GM12878 (cell line): ENCODE measurements at regions not wholly inside any gene's neighbourhood (a gene's known extent, or its start where the extent isn't known, plus 50 kb on each side); places are given as distances from the start of the nearest gene placed in this dataset.

Experiments used
- ATAC-seq: fragments of 200-7000 bp; cut with Tn5 transposase; 3 replicates; pipeline ENCODE4 v1.9.1; 2020; ENCODE audit warnings: mild to moderate bottlenecking, moderate library complexity
- BruUV-seq: library from RNA; stranded (reverse); fragments of 400-500 nt; replicated peaks from 2 replicates; lab custom pipeline; 2021; lab: Mats Ljungman, UMichigan
- CTCF ChIA-PET: fragments of 300-600 bp; sonication (Branson Sonifier 250); formaldehyde crosslinking; extraction: SDS; loops from one replicate; lab custom pipeline; 2021; ENCODE audit warnings: inconsistent platforms; lab: Yijun Ruan, JAX
- POLR2A ChIA-PET: fragments of 350-600 bp; formaldehyde crosslinking; extraction: SDS; loops from one replicate; lab custom pipeline; 2021; ENCODE audit warnings: inconsistent platforms; lab: Charles Lee
- RAD21 ChIA-PET: fragments of 300-600 bp; sonication (Branson Sonifier 250); formaldehyde crosslinking; loops from one replicate; lab custom pipeline; 2023; ENCODE audit warnings: antibody characterized with exemption; ENCODE audit not compliant: unreplicated experiment; lab: Charles Lee
- SMC1A ChIA-PET: fragments of 300-600 bp; sonication (Branson Sonifier 250); formaldehyde crosslinking; loops from one replicate; lab custom pipeline; 2023; ENCODE audit not compliant: unreplicated experiment, uncharacterized antibody; lab: Charles Lee
- DNase-seq: peaks from one replicate; pipeline ENCODE4 v3.0.0-alpha.2; 2011; ENCODE audit warnings: low read depth, low spot score
- FAIRE-seq: peaks from 3 replicates; lab custom pipeline; 2011; peaks lifted over from hg19 to GRCh38; lab: Jason Lieb, UNC
- H2AFZ ChIP-seq: 2 replicates; pipeline ENCODE4 v1.6.0; 2011; ENCODE audit warnings: low read depth, low read length, control low read depth; ENCODE audit not compliant: control insufficient read depth
- H3K27ac ChIP-seq: 2 replicates; pipeline ENCODE4 v1.5.1; 2011; ENCODE audit warnings: control low read depth; ENCODE audit not compliant: control insufficient read depth, insufficient read depth
- H3K27me3 ChIP-seq, 2 experiments: replicated peaks in 1 of 2; 2 replicates each; pipeline versions ENCODE4 v1.6.0 to v1.6.1; 2011; ENCODE audit warnings: low read length in 1 of 2; ENCODE audit not compliant: control insufficient read depth in 2 of 2, insufficient read depth in 2 of 2
- H3K36me3 ChIP-seq, 2 experiments: 2 replicates each; pipeline ENCODE4 v1.5.1; 2011; ENCODE audit warnings: low read length in 1 of 2; ENCODE audit not compliant: control insufficient read depth in 2 of 2, insufficient read depth in 2 of 2
- H3K4me1 ChIP-seq: 2 replicates; pipeline ENCODE4 v1.6.1; 2011; ENCODE audit warnings: mild to moderate bottlenecking, low read length, moderate library complexity, mixed read lengths; ENCODE audit not compliant: control insufficient read depth, insufficient read depth
- H3K4me2 ChIP-seq: 2 replicates; pipeline ENCODE4 v1.6.0; 2011; ENCODE audit warnings: control low read depth; ENCODE audit not compliant: control insufficient read depth, insufficient read depth
- H3K4me3 ChIP-seq: fragments of 200-600 bp; sonication (generic); 2 replicates; pipeline ENCODE4 v1.5.1; 2016
- H3K79me2 ChIP-seq: 2 replicates; pipeline ENCODE4 v1.6.0; 2011; ENCODE audit warnings: low read length; ENCODE audit not compliant: control insufficient read depth, insufficient read depth
- H3K9ac ChIP-seq: 2 replicates; pipeline ENCODE4 v1.8.0; 2011; ENCODE audit warnings: low read length, control low read depth, mixed read lengths; ENCODE audit not compliant: control insufficient read depth, insufficient read depth
- H3K9me3 ChIP-seq: replicated peaks from 3 replicates; pipeline ENCODE4 v1.5.1; 2011; ENCODE audit warnings: mild to moderate bottlenecking, low read length; ENCODE audit not compliant: control insufficient read depth, insufficient read depth
- H4K20me1 ChIP-seq: 2 replicates; pipeline ENCODE4 v1.6.0; 2011; ENCODE audit not compliant: control insufficient read depth, insufficient read depth
- CBX5 ChIP-seq: sonication (generic); IDR thresholded peaks from 2 replicates; pipeline ENCODE4 v1.6.1; 2016; ENCODE audit warnings: low read depth, moderate library complexity, mild to moderate bottlenecking, inconsistent platforms
- CHD1 ChIP-seq: IDR thresholded peaks from 2 replicates; pipeline ENCODE4 v1.6.1; 2012; ENCODE audit warnings: low read depth, low read length, improper control_type of control experiment
- DPF2 ChIP-seq: fragments of 450-650 bp; IDR thresholded peaks from 2 replicates; pipeline ENCODE4 v1.6.1; 2017; ENCODE audit warnings: mild to moderate bottlenecking
- GATAD2B ChIP-seq: fragments of 450-650 bp; conservative IDR thresholded peaks from 2 replicates; pipeline ENCODE4 v1.6.1; 2017; ENCODE audit warnings: low read depth, mild to moderate bottlenecking, moderate library complexity
- JUNB ChIP-seq: IDR thresholded peaks from 2 replicates; pipeline ENCODE4 v1.6.1; 2016; ENCODE audit warnings: antibody characterized with exemption, mild to moderate bottlenecking
- JUND ChIP-seq: IDR thresholded peaks from 2 replicates; pipeline ENCODE4 v1.6.1; 2012; ENCODE audit warnings: low read depth, mild to moderate bottlenecking, low read length, improper control_type of control experiment, moderate library complexity
- KLF5 ChIP-seq: fragments of 450-650 bp; IDR thresholded peaks from 2 replicates; pipeline ENCODE4 v1.6.1; 2014; ENCODE audit warnings: mild to moderate bottlenecking; ENCODE audit not compliant: partially characterized antibody
- MXI1 ChIP-seq: fragments of 150-350 bp; IDR thresholded peaks from 2 replicates; pipeline ENCODE4 v1.6.1; 2011; ENCODE audit warnings: low read depth, mild to moderate bottlenecking, inconsistent platforms, low read length, improper control_type of control experiment
- NFYA ChIP-seq: IDR thresholded peaks from 2 replicates; pipeline ENCODE4 v1.6.1; 2011; ENCODE audit warnings: low read depth, mild to moderate bottlenecking, low read length, improper control_type of control experiment, borderline replicate concordance
- PAX5 ChIP-seq: IDR thresholded peaks from 2 replicates; pipeline ENCODE4 v1.6.1; 2011; ENCODE audit warnings: low read depth, low read length, borderline replicate concordance
- RELB ChIP-seq: fragments of 450-650 bp; IDR thresholded peaks from 2 replicates; pipeline ENCODE4 v1.6.1; 2017; ENCODE audit warnings: low read depth, mild to moderate bottlenecking, moderate library complexity
- SIN3A ChIP-seq: IDR thresholded peaks from 2 replicates; pipeline ENCODE4 v1.6.1; 2012; ENCODE audit warnings: low read depth, low read length, improper control_type of control experiment
- SMAD5 ChIP-seq: IDR thresholded peaks from 2 replicates; pipeline ENCODE4 v1.6.1; 2016; ENCODE audit warnings: antibody characterized with exemption, low read depth
- TARDBP ChIP-seq: IDR thresholded peaks from 2 replicates; pipeline ENCODE4 v1.6.1; 2016; ENCODE audit warnings: borderline replicate concordance
- WGBS: methylation state at CpG from one replicate; pipeline ENCODE4 v1.1.6; 2016; ENCODE audit warnings: low lambda C conversion rate; ENCODE audit not compliant: insufficient replicate concordance, insufficient coverage; ENCODE audit errors: missing lambda C conversion rate; 5-methylcytosine and 5-hydroxymethylcytosine counted together
- in situ Hi-C: fragments of 300-500 bp; cut with MboI; formaldehyde crosslinking; loops from 9 replicates; pipeline ENCODE4 v1.14.3; 2018; ENCODE audit warnings: mixed read lengths
- intact Hi-C: fragments of 100-400 bp; cut with micrococcal nuclease; formaldehyde crosslinking; loops from one replicate; pipeline ENCODE4 v1.14.2; 2022; ENCODE audit not compliant: unreplicated experiment
- TF ChIP-seq, protein P1 (sequence below): fragments of 150-350 bp; IDR thresholded peaks from 2 replicates; pipeline ENCODE4 v1.6.1; 2016; ENCODE audit warnings: low read depth, low read length
- TF ChIP-seq, protein P2 (sequence below): IDR thresholded peaks from 2 replicates; pipeline ENCODE4 v1.6.1; 2012; ENCODE audit warnings: low read depth, low read length, improper control_type of control experiment
- TF ChIP-seq, protein P3 (sequence below): IDR thresholded peaks from 2 replicates; pipeline ENCODE4 v1.6.1; 2012; ENCODE audit warnings: low read depth, low read length, improper control_type of control experiment
- TF ChIP-seq, protein P4 (sequence below), 3 experiments: IDR thresholded peaks in 2 of 3; conservative IDR thresholded peaks in 1 of 3; 2 replicates each; pipeline ENCODE4 v1.5.1; 2011; ENCODE audit warnings: low read depth in 3 of 3, low read length in 3 of 3, mild to moderate bottlenecking in 3 of 3, control low read depth in 2 of 3, moderate library complexity in 2 of 3, inconsistent platforms in 1 of 3, mixed read lengths in 1 of 3; ENCODE audit not compliant: control insufficient read depth in 2 of 3, insufficient read depth in 1 of 3; ENCODE audit errors: extremely low read depth in 1 of 3

- no peaks in the 10 kb centered on the region for H3K27me3 ChIP-seq
- FAIRE-seq (no peak), ATAC-seq (no peak), DNase-seq (no peak)
- H3K9me3 ChIP-seq, result no peaks in the 10 kb centered on the region
- H4K20me1 ChIP-seq, result no peaks in the 10 kb centered on the region
- H3K79me2 ChIP-seq, result no peaks in the 10 kb centered on the region
- no peak for TF ChIP-seq SMAD5
- no peak for TF ChIP-seq TARDBP
- no peak for TF ChIP-seq CHD1
- no peak for TF ChIP-seq GATAD2B
- no peak for TF ChIP-seq RELB
- TF ChIP-seq DPF2, result no peak
- TF ChIP-seq, protein P1, sequence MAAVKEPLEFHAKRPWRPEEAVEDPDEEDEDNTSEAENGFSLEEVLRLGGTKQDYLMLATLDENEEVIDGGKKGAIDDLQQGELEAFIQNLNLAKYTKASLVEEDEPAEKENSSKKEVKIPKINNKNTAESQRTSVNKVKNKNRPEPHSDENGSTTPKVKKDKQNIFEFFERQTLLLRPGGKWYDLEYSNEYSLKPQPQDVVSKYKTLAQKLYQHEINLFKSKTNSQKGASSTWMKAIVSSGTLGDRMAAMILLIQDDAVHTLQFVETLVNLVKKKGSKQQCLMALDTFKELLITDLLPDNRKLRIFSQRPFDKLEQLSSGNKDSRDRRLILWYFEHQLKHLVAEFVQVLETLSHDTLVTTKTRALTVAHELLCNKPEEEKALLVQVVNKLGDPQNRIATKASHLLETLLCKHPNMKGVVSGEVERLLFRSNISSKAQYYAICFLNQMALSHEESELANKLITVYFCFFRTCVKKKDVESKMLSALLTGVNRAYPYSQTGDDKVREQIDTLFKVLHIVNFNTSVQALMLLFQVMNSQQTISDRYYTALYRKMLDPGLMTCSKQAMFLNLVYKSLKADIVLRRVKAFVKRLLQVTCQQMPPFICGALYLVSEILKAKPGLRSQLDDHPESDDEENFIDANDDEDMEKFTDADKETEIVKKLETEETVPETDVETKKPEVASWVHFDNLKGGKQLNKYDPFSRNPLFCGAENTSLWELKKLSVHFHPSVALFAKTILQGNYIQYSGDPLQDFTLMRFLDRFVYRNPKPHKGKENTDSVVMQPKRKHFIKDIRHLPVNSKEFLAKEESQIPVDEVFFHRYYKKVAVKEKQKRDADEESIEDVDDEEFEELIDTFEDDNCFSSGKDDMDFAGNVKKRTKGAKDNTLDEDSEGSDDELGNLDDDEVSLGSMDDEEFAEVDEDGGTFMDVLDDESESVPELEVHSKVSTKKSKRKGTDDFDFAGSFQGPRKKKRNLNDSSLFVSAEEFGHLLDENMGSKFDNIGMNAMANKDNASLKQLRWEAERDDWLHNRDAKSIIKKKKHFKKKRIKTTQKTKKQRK, result no peak
- no peak for TF ChIP-seq MXI1
- TF ChIP-seq, protein P2, sequence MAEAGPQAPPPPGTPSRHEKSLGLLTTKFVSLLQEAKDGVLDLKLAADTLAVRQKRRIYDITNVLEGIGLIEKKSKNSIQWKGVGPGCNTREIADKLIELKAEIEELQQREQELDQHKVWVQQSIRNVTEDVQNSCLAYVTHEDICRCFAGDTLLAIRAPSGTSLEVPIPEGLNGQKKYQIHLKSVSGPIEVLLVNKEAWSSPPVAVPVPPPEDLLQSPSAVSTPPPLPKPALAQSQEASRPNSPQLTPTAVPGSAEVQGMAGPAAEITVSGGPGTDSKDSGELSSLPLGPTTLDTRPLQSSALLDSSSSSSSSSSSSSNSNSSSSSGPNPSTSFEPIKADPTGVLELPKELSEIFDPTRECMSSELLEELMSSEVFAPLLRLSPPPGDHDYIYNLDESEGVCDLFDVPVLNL, result no peak
- TF ChIP-seq CBX5, result no peak
- TF ChIP-seq, protein P3, sequence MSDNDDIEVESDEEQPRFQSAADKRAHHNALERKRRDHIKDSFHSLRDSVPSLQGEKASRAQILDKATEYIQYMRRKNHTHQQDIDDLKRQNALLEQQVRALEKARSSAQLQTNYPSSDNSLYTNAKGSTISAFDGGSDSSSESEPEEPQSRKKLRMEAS, result no peak
- TF ChIP-seq NFYA, result no peak
- no peak for TF ChIP-seq KLF5
- TF ChIP-seq SIN3A, result no peak
- no peak for TF ChIP-seq JUNB
- no peak for TF ChIP-seq JUND
- TF ChIP-seq, protein P4, sequence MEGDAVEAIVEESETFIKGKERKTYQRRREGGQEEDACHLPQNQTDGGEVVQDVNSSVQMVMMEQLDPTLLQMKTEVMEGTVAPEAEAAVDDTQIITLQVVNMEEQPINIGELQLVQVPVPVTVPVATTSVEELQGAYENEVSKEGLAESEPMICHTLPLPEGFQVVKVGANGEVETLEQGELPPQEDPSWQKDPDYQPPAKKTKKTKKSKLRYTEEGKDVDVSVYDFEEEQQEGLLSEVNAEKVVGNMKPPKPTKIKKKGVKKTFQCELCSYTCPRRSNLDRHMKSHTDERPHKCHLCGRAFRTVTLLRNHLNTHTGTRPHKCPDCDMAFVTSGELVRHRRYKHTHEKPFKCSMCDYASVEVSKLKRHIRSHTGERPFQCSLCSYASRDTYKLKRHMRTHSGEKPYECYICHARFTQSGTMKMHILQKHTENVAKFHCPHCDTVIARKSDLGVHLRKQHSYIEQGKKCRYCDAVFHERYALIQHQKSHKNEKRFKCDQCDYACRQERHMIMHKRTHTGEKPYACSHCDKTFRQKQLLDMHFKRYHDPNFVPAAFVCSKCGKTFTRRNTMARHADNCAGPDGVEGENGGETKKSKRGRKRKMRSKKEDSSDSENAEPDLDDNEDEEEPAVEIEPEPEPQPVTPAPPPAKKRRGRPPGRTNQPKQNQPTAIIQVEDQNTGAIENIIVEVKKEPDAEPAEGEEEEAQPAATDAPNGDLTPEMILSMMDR (IDR thresholded peaks at IDR 0.05 in 2 of 3, conservative IDR thresholded peaks at IDR 0.05 in 1 of 3; ENCODE audit: control insufficient read depth in 2 of 3, extremely low read depth in 1 of 3, insufficient read depth in 1 of 3, low read depth in 3 of 3, low read length in 3 of 3), result no peak
- TF ChIP-seq PAX5, result no peak
- ChIA-PET POLR2A (no interaction called here), SMC1A (no interaction called here), CTCF (no interaction called here), RAD21 (no interaction called here)
- no peak overlapping the region for H3K4me3 ChIP-seq
- H3K27ac ChIP-seq, result no peak overlapping the region
- no peaks in the 10 kb centered on the region for H3K36me3 ChIP-seq
- 0% methylated on average over 3 of the region's 3 CpGs for WGBS
- BruUV-seq, result no TSS peak
- intact Hi-C loops, result no loop called here
- in situ Hi-C loops, result no loop called here
- H3K4me2 ChIP-seq, result no peak overlapping the region
- no peak overlapping the region for H3K9ac ChIP-seq
- H2AFZ ChIP-seq, result no peak overlapping the region
- no peaks in the 10 kb centered on the region for H3K4me1 ChIP-seq
These were observed 453.5 kb downstream of the CAAP1 start for GRCh38 chr9:26439061-26439624.
